Panc1 (cell line): ENCODE measurements at regions not wholly inside any gene's neighbourhood (a gene's known extent, or its start where the extent isn't known, plus 50 kb on each side); places are given as distances from the start of the nearest gene placed in this dataset.

Source experiments
- POLR2AphosphoS5 ChIP-seq: IDR thresholded peaks from 2 replicates; pipeline ENCODE4 v1.6.1; 2012; ENCODE audit warnings: mild to moderate bottlenecking, low read depth, low read length, moderate library complexity
- SIN3A ChIP-seq: IDR thresholded peaks from 2 replicates; pipeline ENCODE4 v1.6.1; 2012; ENCODE audit warnings: low read depth, mild to moderate bottlenecking, low read length, moderate library complexity, borderline replicate concordance; ENCODE audit not compliant: insufficient read depth
- TCF7L2 ChIP-seq: IDR thresholded peaks from 2 replicates; pipeline ENCODE4 v1.6.1; 2011; ENCODE audit warnings: mild to moderate bottlenecking, low read depth, low read length, inconsistent platforms
- TF ChIP-seq, protein P1 (sequence below): fragments of 450-650 bp; IDR thresholded peaks from 2 replicates; pipeline ENCODE4 v1.5.1; 2017; ENCODE audit warnings: mild to moderate bottlenecking
- TF ChIP-seq, protein P2 (sequence below), 2 experiments: IDR thresholded peaks; 2 replicates each; pipeline ENCODE4 v1.6.1; 2011 to 2012; ENCODE audit warnings: low read depth in 2 of 2, control low read depth in 1 of 2, low read length in 1 of 2, mild to moderate bottlenecking in 1 of 2, moderate library complexity in 1 of 2; ENCODE audit not compliant: insufficient read depth in 1 of 2

DNA sequence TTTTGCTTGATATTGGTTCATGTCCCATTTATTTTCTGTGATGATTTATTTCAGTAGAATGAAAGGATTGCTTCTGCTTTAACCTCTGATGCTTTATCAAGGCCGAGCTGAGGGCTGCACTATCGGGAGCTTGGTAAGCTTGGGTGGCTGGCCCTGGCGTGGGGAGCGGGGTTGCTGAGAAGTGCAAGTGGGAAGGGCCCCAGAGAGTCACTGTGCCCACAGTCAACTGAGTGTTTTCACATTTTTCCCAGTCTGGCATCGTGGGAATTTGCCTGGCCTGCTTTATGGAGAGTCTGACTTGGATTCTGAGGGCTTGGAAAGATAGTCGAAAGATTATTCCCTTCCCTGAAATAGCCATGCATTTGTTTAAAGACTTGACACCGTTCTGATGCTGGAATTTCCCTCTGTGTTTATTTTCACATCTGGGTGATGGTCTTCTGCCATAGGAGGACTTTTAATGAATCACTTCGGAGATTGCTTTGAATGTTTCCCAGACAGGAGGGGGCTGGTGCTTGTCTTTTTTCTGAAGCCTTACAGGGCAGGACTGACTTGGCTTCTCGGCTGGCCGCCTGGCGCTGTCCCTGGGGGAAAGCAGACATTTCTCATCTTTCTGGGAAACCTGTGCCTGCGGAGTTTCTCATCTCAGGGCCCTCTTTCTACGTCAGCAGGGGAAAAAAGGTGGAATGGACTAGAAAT is 139.0 kb downstream of the BOD1 start:
- TF ChIP-seq, protein P1, sequence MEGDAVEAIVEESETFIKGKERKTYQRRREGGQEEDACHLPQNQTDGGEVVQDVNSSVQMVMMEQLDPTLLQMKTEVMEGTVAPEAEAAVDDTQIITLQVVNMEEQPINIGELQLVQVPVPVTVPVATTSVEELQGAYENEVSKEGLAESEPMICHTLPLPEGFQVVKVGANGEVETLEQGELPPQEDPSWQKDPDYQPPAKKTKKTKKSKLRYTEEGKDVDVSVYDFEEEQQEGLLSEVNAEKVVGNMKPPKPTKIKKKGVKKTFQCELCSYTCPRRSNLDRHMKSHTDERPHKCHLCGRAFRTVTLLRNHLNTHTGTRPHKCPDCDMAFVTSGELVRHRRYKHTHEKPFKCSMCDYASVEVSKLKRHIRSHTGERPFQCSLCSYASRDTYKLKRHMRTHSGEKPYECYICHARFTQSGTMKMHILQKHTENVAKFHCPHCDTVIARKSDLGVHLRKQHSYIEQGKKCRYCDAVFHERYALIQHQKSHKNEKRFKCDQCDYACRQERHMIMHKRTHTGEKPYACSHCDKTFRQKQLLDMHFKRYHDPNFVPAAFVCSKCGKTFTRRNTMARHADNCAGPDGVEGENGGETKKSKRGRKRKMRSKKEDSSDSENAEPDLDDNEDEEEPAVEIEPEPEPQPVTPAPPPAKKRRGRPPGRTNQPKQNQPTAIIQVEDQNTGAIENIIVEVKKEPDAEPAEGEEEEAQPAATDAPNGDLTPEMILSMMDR, result no peak
- TF ChIP-seq, protein P2, sequence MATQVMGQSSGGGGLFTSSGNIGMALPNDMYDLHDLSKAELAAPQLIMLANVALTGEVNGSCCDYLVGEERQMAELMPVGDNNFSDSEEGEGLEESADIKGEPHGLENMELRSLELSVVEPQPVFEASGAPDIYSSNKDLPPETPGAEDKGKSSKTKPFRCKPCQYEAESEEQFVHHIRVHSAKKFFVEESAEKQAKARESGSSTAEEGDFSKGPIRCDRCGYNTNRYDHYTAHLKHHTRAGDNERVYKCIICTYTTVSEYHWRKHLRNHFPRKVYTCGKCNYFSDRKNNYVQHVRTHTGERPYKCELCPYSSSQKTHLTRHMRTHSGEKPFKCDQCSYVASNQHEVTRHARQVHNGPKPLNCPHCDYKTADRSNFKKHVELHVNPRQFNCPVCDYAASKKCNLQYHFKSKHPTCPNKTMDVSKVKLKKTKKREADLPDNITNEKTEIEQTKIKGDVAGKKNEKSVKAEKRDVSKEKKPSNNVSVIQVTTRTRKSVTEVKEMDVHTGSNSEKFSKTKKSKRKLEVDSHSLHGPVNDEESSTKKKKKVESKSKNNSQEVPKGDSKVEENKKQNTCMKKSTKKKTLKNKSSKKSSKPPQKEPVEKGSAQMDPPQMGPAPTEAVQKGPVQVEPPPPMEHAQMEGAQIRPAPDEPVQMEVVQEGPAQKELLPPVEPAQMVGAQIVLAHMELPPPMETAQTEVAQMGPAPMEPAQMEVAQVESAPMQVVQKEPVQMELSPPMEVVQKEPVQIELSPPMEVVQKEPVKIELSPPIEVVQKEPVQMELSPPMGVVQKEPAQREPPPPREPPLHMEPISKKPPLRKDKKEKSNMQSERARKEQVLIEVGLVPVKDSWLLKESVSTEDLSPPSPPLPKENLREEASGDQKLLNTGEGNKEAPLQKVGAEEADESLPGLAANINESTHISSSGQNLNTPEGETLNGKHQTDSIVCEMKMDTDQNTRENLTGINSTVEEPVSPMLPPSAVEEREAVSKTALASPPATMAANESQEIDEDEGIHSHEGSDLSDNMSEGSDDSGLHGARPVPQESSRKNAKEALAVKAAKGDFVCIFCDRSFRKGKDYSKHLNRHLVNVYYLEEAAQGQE (IDR thresholded peaks at IDR 0.05; ENCODE audit: insufficient read depth in 1 of 2, low read depth in 2 of 2, low read length in 1 of 2), result no peak
- TF ChIP-seq SIN3A, result no peak
- TF ChIP-seq POLR2AphosphoS5, result no peak
- TF ChIP-seq TCF7L2, result no peak
